Neural progenitor cell (in vitro differentiated cells): ENCODE measurements at regions not wholly inside any gene's neighbourhood (a gene's known extent, or its start where the extent isn't known, plus 50 kb on each side); places are given as distances from the start of the nearest gene placed in this dataset.

Source experiments
- EZH2 ChIP-seq: fragments of 200-600 bp; sonication (generic); IDR thresholded peaks from 2 replicates; pipeline ENCODE4 v1.6.1; 2017; ENCODE audit warnings: antibody characterized with exemption, mild to moderate bottlenecking, moderate library complexity
- TF ChIP-seq, protein P1 (sequence below): fragments of 200-600 bp; sonication (generic); IDR thresholded peaks from 2 replicates; pipeline ENCODE4 v1.5.1; 2017; ENCODE audit warnings: antibody characterized with exemption, mild to moderate bottlenecking

DNA sequence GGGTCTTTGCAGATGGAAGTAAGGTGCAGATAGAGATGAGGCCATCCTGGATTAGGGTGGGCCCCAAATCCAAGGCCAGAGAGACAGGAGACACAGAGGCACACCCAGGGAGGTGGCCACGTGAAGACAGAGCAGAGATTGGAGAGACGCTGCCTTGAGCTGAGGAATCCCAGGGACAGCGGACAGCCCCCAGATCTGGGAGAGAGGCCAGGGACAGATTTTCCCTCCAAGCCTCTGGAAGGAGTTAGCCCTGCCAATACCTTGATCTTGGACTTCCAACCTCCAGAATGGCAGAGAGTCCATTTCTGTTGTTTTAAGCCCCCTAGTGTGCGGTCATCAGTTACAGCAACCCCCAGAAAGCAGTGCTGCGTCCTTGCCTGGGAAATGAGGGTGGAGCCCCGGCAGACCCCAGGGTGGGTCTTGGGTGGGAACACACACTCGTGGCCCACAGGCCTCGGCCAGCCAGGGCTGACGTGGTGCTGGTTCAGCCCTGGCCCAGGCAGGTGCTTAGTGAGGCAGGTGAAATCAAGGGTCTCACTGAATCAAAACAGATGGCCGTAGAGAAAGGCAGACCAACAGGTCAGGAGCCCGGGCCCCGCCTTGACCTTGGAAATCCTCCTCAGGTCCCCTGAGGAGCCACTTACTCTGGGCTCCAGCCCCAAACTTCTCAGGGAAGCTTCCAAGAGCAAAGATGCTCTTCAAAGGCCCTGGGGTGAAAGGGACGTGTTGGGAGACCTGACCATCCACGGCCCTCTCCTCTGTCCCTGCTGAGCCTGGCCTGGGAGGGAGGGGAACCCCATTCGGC, 169.3 kb downstream of the RBFOX3 start:
- TF ChIP-seq, protein P1, sequence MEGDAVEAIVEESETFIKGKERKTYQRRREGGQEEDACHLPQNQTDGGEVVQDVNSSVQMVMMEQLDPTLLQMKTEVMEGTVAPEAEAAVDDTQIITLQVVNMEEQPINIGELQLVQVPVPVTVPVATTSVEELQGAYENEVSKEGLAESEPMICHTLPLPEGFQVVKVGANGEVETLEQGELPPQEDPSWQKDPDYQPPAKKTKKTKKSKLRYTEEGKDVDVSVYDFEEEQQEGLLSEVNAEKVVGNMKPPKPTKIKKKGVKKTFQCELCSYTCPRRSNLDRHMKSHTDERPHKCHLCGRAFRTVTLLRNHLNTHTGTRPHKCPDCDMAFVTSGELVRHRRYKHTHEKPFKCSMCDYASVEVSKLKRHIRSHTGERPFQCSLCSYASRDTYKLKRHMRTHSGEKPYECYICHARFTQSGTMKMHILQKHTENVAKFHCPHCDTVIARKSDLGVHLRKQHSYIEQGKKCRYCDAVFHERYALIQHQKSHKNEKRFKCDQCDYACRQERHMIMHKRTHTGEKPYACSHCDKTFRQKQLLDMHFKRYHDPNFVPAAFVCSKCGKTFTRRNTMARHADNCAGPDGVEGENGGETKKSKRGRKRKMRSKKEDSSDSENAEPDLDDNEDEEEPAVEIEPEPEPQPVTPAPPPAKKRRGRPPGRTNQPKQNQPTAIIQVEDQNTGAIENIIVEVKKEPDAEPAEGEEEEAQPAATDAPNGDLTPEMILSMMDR, result no peak
- no peak for TF ChIP-seq EZH2
